ENCODE measurements at regions not wholly inside any gene's neighbourhood (a gene's known extent, or its start where the extent isn't known, plus 50 kb on each side); places are given as distances from the start of the nearest gene placed in this dataset.

- no peak for TF ChIP-seq CTCF (IDR thresholded peaks at IDR 0.05)
Measured at GRCh38 chr11:13189561-13190426, 87.8 kb upstream of the BMAL1 start.

- no peak for TF ChIP-seq CTCF (IDR thresholded peaks at IDR 0.05)
Measured at GRCh38 chr11:13193613-13194012, 84.0 kb upstream of the BMAL1 start.

GRCh38 chr11:13205486-13205885, 72.1 kb upstream of the BMAL1 start:
- no peak for TF ChIP-seq CTCF (IDR thresholded peaks at IDR 0.05)

GRCh38 chr11:13206086-13206640, 71.4 kb upstream of the BMAL1 start:
- no peak for TF ChIP-seq CTCF (IDR thresholded peaks at IDR 0.05)

GRCh38 chr11:13207270-13207664, 70.3 kb upstream of the BMAL1 start:
- no peak for TF ChIP-seq CTCF (IDR thresholded peaks at IDR 0.05)

GRCh38 chr11:13207665-13208594, 69.7 kb upstream of the BMAL1 start:
- TF ChIP-seq CTCF (IDR thresholded peaks at IDR 0.05) = no peak

- TF ChIP-seq CTCF (IDR thresholded peaks at IDR 0.05) = no peak
Measured at GRCh38 chr11:13208921-13209320, 68.7 kb upstream of the BMAL1 start.

Measured in LNCAP (cell line).